ENCODE measurements at regions not wholly inside any gene's neighbourhood (a gene's known extent, or its start where the extent isn't known, plus 50 kb on each side); places are given as distances from the start of the nearest gene placed in this dataset.
"Not testable (repeated sequence)": the region's sequence is repeated elsewhere in the genome, so short reads cannot be mapped to it uniquely, and the experiment has no call there.

DNA sequence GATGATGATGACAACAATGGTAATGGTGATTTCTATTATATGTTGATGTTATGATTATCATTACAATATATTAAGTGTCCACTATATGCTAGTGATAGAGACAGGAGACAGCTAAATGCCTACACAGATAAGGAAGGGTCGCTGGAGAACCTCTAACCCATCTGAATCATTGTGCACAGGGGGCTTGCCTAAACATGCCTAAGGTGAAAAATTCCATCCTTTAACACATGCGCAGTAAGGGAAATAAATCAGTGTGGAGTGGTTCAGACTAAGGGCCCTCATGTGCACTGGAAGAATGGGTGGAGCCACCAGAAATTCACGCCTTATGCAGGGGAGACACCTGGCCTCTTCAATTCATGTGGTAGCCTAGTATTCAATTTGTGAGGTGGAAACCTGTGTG, 120.4 kb downstream of the TPBG start:
- no peaks in the 10 kb centered on the region for H3K36me3 Mint-ChIP-seq (ENCODE audit: insufficient read depth)
- H3K27ac Mint-ChIP-seq (ENCODE audit: low read depth) = no peak overlapping the region
- H3K9me3 Mint-ChIP-seq = peaks cover 5% of the 10 kb centered on the region
- no peaks in the 10 kb centered on the region for H3K4me1 Mint-ChIP-seq
- DNase-seq (ENCODE audit: low spot score in 2 of 2) (no peak), ATAC-seq (replicated peaks; ENCODE audit: extremely low read depth, poor library complexity, severe bottlenecking) (no peak)
- H3K4me3 Mint-ChIP-seq = no peak overlapping the region
- H3K27me3 Mint-ChIP-seq = no peaks in the 10 kb centered on the region

DNA sequence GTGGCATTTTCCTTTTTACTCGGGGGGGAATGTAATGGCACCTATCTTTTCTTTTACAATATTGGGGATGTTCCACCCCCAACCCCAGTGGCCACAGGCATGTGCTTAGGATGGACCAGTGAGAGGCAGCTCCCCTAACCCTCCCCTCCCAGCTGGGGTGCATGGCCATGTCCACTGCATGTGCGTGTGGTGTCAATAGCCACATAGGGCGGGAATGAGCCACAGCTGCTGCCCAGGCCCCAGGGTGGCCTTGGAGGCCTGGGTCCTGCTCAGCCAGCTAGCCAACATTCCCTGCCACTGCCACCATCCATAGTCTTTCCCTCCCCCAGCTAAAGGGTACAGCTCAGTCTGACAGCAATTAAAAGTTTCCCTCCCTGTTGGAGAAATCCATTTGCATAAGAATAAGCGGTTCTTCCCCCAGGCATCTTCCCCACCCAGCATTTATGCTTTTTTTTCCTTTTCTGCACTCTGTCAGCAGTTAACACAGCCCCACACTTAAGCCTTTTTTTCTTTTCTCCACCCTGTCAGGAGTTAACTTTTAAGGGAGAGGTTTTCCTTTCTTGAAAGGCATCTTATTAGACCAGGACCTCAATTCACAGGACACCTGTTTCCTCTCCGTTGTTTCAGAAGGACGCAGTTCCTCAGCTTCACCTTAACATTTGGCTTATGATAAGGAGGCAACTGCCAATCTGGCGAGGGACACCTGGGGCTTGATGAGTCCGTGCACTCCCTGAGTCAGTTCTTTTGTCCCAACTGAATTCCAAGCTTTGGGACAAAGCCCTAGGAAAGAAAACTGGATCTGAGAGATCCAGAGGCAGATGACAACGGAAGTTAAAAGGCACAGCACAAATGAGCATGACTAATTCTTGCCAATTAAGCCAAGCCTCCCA, 121.4 kb downstream of the TPBG start:
- no peak overlapping the region for H3K4me3 Mint-ChIP-seq
- ATAC-seq (replicated peaks; ENCODE audit: extremely low read depth, poor library complexity, severe bottlenecking) (no peak), DNase-seq (ENCODE audit: low spot score in 2 of 2) (no peak)
- no peaks in the 10 kb centered on the region for H3K27me3 Mint-ChIP-seq
- no peak overlapping the region for H3K27ac Mint-ChIP-seq (ENCODE audit: low read depth)
- H3K36me3 Mint-ChIP-seq (ENCODE audit: insufficient read depth) = no peaks in the 10 kb centered on the region
- H3K9me3 Mint-ChIP-seq = peaks cover 5% of the 10 kb centered on the region
- no peaks in the 10 kb centered on the region for H3K4me1 Mint-ChIP-seq

DNA sequence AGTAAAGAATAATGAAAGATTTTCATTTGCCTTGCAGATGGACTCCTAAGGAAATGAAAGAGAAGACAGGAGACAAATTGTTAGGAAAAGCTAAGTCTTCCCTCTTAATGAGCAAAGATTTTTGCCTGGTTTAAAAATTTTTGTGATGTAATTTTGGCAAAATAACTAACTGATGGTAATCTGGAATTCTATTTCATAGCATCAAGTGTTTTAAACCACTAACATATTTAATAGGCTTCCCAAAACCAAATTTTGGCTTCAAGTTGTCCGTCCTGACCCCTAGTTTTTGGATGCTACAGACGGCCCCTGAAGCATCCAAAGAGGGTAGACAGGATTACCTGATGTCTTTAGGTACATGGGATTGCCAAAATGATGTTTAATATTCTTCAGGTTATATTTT, 124.3 kb downstream of the TPBG start:
- H3K27ac Mint-ChIP-seq (ENCODE audit: low read depth) = no peak overlapping the region
- no peaks in the 10 kb centered on the region for H3K4me1 Mint-ChIP-seq
- H3K36me3 Mint-ChIP-seq (ENCODE audit: insufficient read depth) = no peaks in the 10 kb centered on the region
- no peak overlapping the region for H3K4me3 Mint-ChIP-seq
- DNase-seq (ENCODE audit: low spot score in 2 of 2) = no peak
- peaks cover 5% of the 10 kb centered on the region for H3K9me3 Mint-ChIP-seq
- H3K27me3 Mint-ChIP-seq = no peaks in the 10 kb centered on the region
- no peak for ATAC-seq (replicated peaks; ENCODE audit: extremely low read depth, poor library complexity, severe bottlenecking)

DNA sequence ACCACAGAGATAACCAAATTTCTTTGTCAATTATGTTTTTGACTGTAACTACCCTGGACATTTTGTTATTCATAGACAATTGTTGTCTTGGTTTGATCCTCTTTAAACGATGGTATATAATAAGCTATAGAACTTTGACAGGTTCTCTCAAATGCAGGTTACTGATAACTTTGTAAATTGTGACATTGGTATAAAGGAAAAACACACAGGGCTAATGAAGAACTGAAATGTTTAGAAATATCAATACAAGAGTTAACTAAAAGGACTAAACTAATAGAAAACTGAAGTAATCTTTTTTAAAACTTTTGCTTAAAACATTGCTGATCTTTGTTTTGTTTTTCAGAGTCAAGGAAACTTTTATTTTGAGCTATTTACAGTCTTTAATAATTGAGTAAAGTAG, 124.8 kb downstream of the TPBG start:
- DNase-seq (ENCODE audit: low spot score in 2 of 2) (no peak), ATAC-seq (replicated peaks; ENCODE audit: extremely low read depth, poor library complexity, severe bottlenecking) (no peak)
- Mint-ChIP-seq H3K27me3 (no peaks in the 10 kb centered on the region), H3K27ac (ENCODE audit: low read depth) (no peak overlapping the region), H3K4me1 (no peaks in the 10 kb centered on the region), H3K4me3 (no peak overlapping the region), H3K9me3 (peaks cover 5% of the 10 kb centered on the region), H3K36me3 (ENCODE audit: insufficient read depth) (no peaks in the 10 kb centered on the region)

DNA sequence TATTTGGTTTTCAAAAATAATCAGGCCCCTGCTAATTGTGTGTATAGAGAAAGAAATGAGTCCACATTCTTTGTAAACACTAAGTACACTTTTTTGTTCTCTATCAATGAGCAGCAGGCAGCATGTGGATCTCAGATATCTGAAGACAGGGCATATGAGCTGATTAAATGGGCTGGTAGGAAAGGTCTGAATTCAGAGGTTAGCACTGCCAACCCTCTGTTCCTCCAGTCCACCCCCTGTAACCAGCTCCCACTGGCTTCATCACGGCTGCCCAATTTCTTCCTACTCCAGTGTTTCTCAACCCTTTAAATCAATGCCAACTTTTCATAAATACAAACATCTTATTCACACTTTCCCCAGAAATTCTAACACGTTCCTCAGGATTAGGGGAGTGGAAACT, 128.5 kb downstream of the TPBG start:
- no peak overlapping the region for H3K27ac Mint-ChIP-seq (ENCODE audit: low read depth)
- H3K36me3 Mint-ChIP-seq (ENCODE audit: insufficient read depth) = no peaks in the 10 kb centered on the region
- H3K4me1 Mint-ChIP-seq = no peaks in the 10 kb centered on the region
- ATAC-seq (replicated peaks; ENCODE audit: extremely low read depth, poor library complexity, severe bottlenecking) (no peak), DNase-seq (ENCODE audit: low spot score in 2 of 2) (no peak)
- no peaks in the 10 kb centered on the region for H3K9me3 Mint-ChIP-seq
- no peaks in the 10 kb centered on the region for H3K27me3 Mint-ChIP-seq
- no peak overlapping the region for H3K4me3 Mint-ChIP-seq

DNA sequence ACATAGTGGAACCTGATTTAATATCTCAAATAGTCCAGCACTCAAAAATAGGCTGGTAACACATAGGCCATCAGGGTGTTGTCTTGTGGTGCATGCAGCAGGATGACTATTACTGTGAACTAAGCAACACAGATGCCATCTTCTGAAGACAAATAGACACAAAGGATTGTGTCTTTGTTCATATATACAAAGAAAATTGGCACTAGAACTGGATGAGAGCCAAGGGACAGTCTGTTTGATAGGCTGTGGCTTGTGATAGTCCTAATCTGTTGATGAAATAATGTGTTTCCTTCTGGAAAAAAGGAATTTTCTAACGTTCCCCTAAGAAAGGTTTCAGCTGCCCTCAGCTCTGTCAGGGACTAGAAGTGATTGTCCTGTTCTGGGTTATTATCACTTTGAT, 129.8 kb downstream of the TPBG start:
- H3K27me3 Mint-ChIP-seq = no peaks in the 10 kb centered on the region

DNA sequence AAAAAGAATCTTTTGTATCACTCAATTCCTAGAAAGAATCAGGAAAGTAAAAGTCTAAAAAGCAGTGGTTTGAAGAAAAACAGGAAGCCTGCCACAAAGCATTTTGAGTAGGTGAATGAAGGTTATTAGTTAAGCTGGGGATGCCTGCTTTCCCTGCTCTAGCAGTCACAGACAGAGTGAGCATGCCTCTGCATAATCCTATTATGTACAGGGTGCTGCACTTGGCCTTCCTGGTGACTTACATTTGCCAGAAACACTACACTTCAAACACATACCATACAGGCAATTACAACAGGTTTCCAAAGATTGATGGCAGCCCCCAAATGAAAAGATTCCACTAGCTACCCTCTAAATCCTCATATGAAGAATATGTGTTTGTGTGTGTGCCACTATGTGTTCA, 130.8 kb downstream of the TPBG start:
- Mint-ChIP-seq H3K4me1 (no peaks in the 10 kb centered on the region), H3K36me3 (ENCODE audit: insufficient read depth) (peaks cover 2% of the 10 kb centered on the region), H3K27me3 (no peaks in the 10 kb centered on the region), H3K4me3 (no peak overlapping the region), H3K9me3 (no peaks in the 10 kb centered on the region), H3K27ac (ENCODE audit: low read depth) (no peak overlapping the region)
- ATAC-seq (replicated peaks; ENCODE audit: extremely low read depth, poor library complexity, severe bottlenecking) (no peak), DNase-seq (ENCODE audit: low spot score in 2 of 2) (no peak)

More for the DNA sequence above, 129.8 kb downstream of the TPBG start:
- H3K4me1 Mint-ChIP-seq = no peaks in the 10 kb centered on the region
- no peaks in the 10 kb centered on the region for H3K36me3 Mint-ChIP-seq (ENCODE audit: insufficient read depth)
- ATAC-seq (replicated peaks; ENCODE audit: extremely low read depth, poor library complexity, severe bottlenecking) = no peak
- H3K27ac Mint-ChIP-seq (ENCODE audit: low read depth) = no peak overlapping the region
- DNase-seq (ENCODE audit: low spot score in 2 of 2) = no peak
- H3K4me3 Mint-ChIP-seq = no peak overlapping the region
- H3K9me3 Mint-ChIP-seq = no peaks in the 10 kb centered on the region

DNA sequence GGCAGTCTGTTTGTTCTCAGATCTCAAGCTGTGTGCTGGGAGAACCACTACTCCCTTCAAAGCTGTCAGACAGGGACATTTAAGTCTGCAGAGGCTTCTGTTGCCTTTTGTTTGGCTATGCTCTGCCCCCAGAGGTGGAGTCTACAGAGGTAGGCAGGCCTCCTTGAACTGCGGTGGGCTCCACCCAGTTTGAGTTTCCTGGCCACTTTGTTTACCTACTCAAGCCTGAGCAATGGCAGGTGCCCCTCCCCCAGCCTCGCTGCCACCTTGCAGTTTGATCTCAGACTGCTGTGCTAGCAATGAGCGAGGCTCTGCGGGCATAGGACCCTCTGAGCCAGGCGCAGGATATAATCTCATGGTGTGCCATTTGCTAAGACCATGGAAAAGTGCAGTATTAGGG, 138.3 kb downstream of the TPBG start:
- not testable (repeated sequence) for ATAC-seq (replicated peaks; ENCODE audit: extremely low read depth, poor library complexity, severe bottlenecking); H3K4me1 Mint-ChIP-seq; H3K9me3 Mint-ChIP-seq; H3K4me3 Mint-ChIP-seq; DNase-seq (ENCODE audit: low spot score in 2 of 2); H3K36me3 Mint-ChIP-seq (ENCODE audit: insufficient read depth); H3K27ac Mint-ChIP-seq (ENCODE audit: low read depth); H3K27me3 Mint-ChIP-seq

DNA sequence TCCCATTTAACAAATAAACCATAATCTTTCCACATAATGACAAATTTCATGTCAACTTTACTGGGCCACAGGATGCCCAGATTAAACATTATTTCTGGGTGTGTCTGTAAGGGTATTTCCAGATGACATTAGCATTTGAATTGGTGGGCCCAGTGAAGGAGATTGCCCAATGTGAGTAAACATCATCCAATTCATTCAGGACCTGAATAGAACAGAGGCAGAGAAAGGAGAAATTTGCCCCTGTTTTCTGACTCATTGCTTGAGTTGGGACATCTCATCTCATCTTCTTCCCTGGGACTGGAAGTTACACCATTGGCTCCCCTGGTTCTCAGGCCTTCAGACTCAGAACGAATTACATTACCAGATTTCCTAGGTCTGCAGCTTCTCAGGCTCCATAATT, 142.9 kb downstream of the TPBG start:
- H3K9me3 Mint-ChIP-seq = peaks cover 12% of the 10 kb centered on the region
- DNase-seq (ENCODE audit: low spot score in 2 of 2) (no peak), ATAC-seq (replicated peaks; ENCODE audit: extremely low read depth, poor library complexity, severe bottlenecking) (no peak)
- H3K27ac Mint-ChIP-seq (ENCODE audit: low read depth) = no peak overlapping the region
- H3K4me3 Mint-ChIP-seq = no peak overlapping the region
- peaks cover 7% of the 10 kb centered on the region for H3K27me3 Mint-ChIP-seq
- no peaks in the 10 kb centered on the region for H3K4me1 Mint-ChIP-seq
- peaks cover 2% of the 10 kb centered on the region for H3K36me3 Mint-ChIP-seq (ENCODE audit: insufficient read depth)

DNA sequence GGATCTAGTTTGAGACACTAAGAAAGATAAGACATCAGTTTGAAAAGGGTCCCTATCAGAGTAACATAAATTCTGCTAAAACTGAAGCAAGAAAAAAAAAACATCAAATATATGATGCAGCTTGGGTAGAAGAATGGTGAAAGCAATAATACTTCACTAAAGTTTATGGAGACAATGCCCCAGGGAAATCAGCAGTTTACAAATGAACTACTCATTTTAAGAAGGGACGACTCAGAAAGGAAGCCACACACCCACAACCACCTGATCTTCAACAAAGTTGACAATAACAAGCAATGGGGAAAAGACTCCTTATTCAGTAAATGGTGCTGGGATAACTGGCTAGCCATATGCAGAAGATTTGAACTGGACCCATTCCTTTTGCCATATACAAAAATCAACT, 143.5 kb downstream of the TPBG start:
- H3K4me1 Mint-ChIP-seq = no peaks in the 10 kb centered on the region
- H3K4me3 Mint-ChIP-seq = no peak overlapping the region
- peaks cover 2% of the 10 kb centered on the region for H3K36me3 Mint-ChIP-seq (ENCODE audit: insufficient read depth)
- no peak overlapping the region for H3K27ac Mint-ChIP-seq (ENCODE audit: low read depth)
- peaks cover 12% of the 10 kb centered on the region for H3K9me3 Mint-ChIP-seq
- no peak for DNase-seq (ENCODE audit: low spot score in 2 of 2)
- H3K27me3 Mint-ChIP-seq = peaks cover 7% of the 10 kb centered on the region
- no peak for ATAC-seq (replicated peaks; ENCODE audit: extremely low read depth, poor library complexity, severe bottlenecking)

DNA sequence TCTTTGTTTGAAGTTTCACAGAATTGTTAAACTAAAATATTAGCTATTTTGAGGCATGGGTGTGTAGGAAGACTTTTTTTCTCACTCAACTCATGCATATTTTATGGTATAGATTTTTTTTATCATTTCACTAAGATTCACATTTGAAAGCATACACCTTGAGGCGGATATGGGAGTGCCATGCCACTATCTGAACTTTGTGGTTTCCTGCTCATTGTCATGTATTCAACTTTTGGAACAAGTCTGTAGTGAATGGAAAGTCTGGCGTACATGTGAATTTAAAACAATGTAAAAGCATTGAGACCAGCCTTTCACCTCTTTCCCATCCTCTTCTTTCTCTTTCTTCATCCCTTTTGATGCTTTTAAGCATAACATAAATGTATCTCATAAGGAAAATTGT, 147.9 kb downstream of the TPBG start:
- no peak overlapping the region for H3K4me3 Mint-ChIP-seq
- peaks cover 30% of the 10 kb centered on the region for H3K9me3 Mint-ChIP-seq
- no peak overlapping the region for H3K27ac Mint-ChIP-seq (ENCODE audit: low read depth)
- ATAC-seq (replicated peaks; ENCODE audit: extremely low read depth, poor library complexity, severe bottlenecking) (no peak), DNase-seq (ENCODE audit: low spot score in 2 of 2) (no peak)
- H3K27me3 Mint-ChIP-seq = no peaks in the 10 kb centered on the region
- H3K4me1 Mint-ChIP-seq = no peaks in the 10 kb centered on the region
- H3K36me3 Mint-ChIP-seq (ENCODE audit: insufficient read depth) = peaks cover 2% of the 10 kb centered on the region

DNA sequence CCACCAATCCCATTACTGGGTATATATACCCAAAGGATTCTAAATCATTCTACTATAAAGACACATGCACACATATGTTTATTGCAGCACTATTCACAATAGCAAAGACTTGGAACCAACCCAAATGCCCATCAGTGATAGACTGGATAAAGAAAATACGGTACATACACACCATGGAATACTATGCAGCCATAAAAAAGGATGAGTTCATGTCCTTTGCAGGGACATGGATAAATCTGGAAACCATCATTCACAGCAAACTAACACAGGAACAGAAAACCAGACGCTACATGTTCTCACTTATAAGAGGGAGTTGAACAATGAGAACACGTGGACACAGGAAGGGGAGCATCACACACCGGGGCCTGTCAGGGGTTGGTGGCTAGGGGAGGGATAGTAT, 154.3 kb downstream of the TPBG start:
- DNase-seq (ENCODE audit: low spot score in 2 of 2); H3K36me3 Mint-ChIP-seq (ENCODE audit: insufficient read depth); H3K4me3 Mint-ChIP-seq; ATAC-seq (replicated peaks; ENCODE audit: extremely low read depth, poor library complexity, severe bottlenecking); H3K27ac Mint-ChIP-seq (ENCODE audit: low read depth); H3K27me3 Mint-ChIP-seq; H3K4me1 Mint-ChIP-seq: not testable (repeated sequence)
- H3K9me3 Mint-ChIP-seq = peaks cover 31% of the 10 kb centered on the region

DNA sequence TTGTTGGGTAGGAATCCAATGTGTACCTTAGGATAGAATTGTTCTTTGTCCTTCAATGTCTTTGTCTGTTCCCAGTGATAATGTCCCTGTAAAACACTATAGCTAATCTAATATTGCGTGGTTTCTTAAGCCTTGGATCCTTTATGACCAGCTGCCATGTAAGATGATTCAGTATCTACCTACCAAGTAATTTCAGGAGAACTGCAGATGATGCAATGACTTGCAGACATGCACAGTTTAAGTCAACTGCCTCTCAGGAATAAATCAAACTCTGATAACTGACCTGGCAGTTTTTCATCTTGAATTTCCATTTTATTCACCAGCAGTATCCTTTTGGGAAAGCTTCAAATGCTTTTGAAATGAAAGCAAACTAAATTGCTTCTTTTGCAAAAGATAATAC, 157.8 kb downstream of the TPBG start:
- no peak overlapping the region for H3K27ac Mint-ChIP-seq (ENCODE audit: low read depth)
- H3K36me3 Mint-ChIP-seq (ENCODE audit: insufficient read depth) = no peaks in the 10 kb centered on the region
- no peak overlapping the region for H3K4me3 Mint-ChIP-seq
- DNase-seq (ENCODE audit: low spot score in 2 of 2) = no peak
- H3K9me3 Mint-ChIP-seq = peaks cover 10% of the 10 kb centered on the region
- ATAC-seq (replicated peaks; ENCODE audit: extremely low read depth, poor library complexity, severe bottlenecking) = no peak
- peaks cover 12% of the 10 kb centered on the region for H3K27me3 Mint-ChIP-seq
- no peaks in the 10 kb centered on the region for H3K4me1 Mint-ChIP-seq

Measured in central memory CD8-positive, alpha-beta T cell (primary cell).